Ramos (cell line): ENCODE measurements at regions not wholly inside any gene's neighbourhood (a gene's known extent, or its start where the extent isn't known, plus 50 kb on each side); places are given as distances from the start of the nearest gene placed in this dataset.

Experiments
- in situ Hi-C: fragments of 300-500 bp; cut with MboI; formaldehyde crosslinking; loops from one replicate; pipeline ENCODE4 v1.14.3; 2022; ENCODE audit warnings: low sequenced_read_pairs; ENCODE audit not compliant: unreplicated experiment

DNA sequence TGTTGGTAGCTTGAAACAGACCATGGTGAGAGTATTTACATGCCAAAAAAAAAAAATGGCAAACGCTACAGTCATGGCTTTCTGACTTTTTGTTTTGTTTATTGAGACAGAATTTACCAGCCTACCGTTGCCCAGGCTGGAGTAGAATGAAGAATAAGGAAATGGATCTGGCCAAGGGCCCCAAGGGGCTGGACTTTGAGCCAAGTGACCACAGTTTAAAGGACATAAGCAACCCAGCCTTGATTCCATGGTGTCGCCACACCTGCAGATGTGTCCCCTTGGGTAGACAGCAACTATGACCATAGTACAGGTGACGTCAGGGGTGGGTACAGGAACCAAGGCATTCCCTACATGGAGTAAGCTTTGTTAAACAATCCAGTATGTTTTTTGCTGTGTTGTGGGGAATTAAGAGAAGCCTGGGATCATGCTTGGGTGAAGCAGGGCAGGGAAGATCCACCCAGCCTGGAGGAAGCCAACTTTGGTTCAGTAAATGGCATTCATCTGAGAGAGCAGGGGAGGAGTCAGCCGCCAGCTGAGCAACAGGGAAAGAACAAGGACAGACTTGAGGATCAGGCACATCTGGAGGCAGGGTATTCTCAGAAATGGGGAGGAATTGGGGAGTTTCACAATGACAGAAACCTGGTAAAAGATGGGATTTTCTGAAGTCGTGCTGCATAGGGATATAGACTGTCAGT, 110.3 kb upstream of the SH3BP4 start:
- in situ Hi-C loops = no loop called here

DNA sequence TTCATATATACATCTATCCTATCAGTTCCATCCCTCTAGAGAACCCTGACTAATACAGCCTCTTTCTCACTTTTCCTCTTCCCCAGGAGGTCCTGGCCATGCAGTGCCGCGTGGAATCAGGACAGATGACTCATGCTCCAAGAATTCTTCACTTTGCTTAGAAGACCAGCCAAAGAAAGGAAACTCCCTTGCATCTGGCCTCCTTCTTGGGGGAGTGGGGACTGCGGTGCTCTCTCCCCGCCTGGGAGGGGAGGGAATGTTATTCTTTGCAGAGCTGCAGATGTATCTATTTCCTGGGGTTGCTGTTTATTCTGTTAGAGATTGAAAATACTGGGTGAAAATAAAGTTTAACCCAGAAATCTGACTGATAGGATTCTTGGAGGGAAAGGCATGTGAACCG, 111.5 kb upstream of the SH3BP4 start:
- in situ Hi-C loops = no loop called here

DNA sequence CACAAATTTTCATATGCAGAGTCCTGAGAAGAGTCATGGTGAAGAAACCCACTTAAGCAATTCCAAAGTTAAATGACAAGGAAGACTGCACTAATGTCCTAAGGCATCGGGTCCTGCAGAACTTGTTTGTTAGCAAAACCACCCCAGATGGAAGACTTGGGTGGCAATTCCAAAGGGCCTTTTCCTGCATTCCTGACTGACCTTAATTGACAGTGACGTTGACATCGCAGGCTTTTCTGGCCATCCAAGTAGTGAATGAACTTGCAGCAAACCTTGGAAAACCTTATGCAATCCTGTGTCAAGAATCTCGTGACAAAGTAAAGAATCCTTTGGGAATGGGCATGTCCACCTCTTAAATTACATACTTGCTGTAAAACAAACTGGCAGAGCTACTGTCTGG, 112.5 kb upstream of the SH3BP4 start:
- in situ Hi-C loops = no loop called here

DNA sequence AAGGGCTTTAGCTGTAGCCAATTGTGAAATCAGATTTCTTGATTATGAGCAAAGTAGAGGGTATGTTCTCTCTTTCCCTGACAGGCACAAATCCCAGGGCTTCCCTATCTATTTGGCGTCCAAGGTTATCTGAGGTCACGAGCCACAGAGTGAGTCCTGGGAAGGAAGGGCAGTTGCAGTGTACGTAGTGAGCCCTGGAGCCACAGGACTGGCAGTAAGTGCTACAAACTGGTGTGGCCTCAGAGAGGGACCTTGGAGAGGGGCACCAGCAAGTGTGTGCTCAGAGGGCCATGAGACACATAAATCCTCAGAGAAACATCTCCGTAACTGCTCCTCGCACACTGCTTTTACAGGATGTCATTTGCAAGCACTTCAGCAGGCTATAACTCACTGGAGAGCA, 115.5 kb upstream of the SH3BP4 start:
- in situ Hi-C loops = no loop called here

DNA sequence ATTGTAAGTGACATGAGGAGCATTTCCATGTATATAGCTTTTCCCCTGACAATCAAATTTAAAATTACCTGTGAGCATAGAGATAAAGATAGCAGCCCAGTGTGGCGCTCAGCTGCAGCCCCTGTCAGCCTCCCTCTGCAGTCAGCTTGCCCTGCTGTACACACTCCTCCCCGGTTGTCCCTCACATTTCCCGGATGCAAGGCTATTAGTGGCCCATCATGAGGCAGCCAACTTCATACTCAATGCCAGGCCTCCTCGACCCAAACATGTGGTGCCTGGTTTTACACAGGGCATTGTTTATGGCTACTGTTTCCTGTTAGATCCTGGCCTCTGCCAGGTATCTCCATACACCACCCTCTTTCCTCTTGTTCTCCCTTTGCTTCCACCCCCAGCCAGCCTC, 116.1 kb upstream of the SH3BP4 start:
- in situ Hi-C loops = no loop called here

DNA sequence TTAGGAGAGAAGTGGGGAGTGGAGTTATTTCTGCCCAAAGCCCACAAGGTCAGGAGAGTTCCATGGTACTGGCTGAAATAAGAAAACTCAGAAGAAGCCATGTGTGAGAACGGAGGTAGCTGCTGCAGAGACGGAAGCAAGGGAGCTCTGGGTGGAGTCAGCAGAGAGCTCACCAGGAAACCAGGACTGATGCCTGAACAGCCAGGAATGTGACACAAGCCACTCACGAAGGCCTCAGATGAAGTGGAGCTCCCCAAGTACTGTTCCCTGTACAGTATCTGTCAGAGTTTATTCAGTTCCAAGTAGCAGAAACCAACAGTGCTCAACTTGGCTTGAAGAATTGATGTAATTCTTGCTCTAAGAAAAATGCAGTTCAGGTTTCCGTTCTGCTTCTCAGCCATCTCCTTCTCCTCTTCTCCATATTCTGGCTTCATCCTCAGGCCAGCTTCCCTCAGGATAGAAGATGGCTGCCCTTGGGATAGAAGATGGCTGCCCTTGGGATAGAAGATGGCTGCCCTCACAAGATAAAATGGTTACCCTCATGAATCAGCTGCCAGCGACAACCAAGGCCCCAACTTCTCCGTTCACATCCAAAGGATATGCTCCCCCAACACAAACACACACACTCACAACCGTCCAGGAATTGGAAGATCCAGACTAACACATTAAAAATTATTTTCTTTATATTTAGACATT, 117.4 kb upstream of the SH3BP4 start:
- in situ Hi-C loops = no loop called here

DNA sequence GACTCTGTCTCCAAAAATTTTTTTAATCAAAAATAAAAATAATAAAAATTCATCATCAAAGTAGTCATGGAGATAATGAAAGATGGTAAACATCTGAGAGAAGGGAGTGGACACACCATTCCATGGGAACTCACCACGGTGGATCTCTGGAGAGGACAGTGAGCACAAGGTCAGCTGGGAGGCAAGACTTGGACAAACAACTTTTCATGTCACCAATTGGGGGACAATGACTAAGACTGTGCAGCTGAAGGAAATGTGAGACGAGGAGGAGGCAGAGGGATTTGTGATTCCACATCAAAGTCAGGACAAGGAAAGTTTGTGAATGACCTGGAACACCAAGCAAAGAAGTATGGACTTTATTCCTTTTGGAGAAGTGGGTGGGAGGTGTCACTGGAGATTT, 121.0 kb upstream of the SH3BP4 start:
- in situ Hi-C loops = no loop called here

DNA sequence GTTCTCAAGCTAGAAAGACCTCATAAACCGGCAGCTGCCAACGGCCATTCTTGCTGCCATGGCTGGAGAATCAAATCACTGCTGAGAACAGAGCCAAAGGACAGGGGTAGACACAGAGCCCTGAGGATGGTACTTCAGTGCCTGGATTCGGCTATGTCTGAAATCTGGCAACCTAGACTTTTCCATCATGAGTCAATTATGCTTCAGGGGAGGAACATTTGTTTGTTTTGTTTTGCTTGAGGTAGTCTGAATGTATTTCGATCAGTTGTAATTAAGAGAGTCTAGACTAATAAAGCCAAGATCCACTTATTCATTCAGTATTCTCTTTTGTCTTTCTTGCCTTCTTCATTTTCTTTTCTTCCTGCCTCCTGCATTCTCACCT, 122.8 kb upstream of the SH3BP4 start:
- in situ Hi-C loops = no loop called here

DNA sequence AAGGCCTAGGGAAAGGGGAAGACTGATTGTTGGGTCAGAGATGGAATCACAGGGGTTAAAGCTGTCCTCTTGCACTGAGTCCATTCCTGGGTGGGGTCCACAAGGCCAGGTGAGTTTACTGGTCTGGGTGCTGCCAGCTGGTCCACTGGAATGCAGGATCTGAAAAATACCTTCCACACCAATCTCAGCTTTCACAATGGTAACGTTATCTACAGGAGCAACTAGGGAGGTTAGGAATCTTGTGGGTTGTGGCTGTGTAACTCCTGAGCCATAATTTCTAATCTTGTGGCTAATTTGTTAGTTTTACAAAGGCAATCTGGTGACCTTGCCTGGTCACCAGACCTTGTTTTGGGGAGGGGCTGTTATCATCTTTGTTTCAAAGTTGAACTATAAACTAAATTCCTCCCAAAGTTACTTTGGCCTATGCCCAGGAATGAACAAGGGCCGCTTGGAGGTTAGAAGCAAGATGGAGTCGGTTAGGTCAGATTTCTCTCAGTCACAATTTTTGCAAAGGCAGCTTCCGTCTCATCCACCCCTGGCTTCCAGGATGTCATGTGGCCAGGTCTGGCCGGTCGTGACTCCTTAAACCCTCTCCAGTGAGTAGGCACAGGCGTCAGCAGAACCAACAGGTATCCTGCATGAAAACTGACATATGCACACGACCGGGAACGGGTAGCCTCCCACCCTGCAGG, 123.3 kb upstream of the SH3BP4 start:
- in situ Hi-C loops = no loop called here

DNA sequence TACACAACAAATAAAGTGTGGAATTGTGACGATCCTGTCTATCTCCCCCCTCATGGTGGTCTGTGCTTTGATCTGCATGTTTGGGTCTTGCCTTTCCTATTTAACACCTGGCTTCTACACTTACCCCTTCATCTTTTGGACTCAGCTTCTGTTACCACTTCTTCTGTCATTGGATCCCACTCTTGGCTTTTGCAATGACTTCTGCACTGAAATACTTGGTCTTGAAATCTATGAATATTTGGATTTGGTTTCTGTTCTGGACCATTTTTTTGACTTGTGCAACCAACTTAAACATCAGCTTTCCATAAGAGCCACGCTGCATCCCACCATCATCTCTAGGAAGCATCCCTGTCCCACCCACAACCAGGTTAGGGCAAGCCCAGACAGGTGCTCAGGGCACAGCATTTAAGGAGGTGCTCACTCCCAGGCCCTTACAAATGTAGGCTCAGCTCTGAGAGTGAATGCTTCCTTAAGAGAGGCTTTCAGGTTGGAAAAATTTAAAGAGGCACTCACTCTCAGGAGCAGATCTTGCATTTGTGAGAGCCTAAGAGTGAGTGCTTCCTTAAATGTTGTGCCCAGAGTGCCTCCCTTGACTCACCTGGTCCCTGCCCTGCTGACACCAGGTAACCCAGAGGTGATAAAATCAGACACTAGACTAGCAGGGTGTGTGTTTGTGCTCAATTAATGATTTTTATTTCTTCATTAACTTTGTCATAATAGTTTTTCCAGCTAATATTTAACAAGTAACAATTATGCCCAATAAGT, 124.5 kb upstream of the SH3BP4 start:
- in situ Hi-C loops = no loop called here

DNA sequence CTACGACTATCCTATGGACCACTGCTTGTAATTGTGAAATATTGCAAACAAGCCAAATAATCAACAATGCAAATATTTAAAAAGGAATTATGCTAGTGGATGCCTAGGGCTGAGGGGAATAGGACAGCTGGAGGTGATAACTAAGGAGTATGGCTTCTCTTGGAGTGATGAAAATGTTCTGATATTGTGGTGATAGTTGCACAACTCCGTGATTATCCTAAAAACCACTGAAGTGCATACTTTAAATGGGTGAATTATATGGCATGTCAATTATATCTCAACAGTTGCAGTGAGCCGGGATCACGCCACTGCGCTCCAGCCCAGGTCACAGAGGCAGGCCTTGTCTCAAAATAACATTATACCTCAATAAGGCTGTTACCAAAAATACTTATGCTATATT, 125.1 kb upstream of the SH3BP4 start:
- in situ Hi-C loops = no loop called here

DNA sequence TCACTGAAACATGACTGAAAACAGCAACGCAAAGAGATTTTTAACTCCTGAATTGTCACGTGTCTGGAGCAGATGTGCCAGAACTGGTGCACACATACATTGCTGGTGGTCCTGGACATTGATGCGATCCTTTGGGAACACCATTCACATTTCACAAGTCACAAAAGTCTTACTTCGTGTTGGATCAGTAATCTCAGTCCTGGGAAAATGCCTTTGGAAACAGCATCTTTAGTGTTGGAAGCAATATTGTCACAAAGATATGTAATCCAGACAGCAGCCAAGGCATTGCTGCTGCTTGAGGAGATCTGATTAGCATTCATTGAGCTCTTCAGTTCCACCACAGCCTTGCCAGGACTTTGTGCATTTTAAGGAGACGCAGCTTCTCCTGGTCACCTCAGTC, 126.2 kb upstream of the SH3BP4 start:
- in situ Hi-C loops = no loop called here

DNA sequence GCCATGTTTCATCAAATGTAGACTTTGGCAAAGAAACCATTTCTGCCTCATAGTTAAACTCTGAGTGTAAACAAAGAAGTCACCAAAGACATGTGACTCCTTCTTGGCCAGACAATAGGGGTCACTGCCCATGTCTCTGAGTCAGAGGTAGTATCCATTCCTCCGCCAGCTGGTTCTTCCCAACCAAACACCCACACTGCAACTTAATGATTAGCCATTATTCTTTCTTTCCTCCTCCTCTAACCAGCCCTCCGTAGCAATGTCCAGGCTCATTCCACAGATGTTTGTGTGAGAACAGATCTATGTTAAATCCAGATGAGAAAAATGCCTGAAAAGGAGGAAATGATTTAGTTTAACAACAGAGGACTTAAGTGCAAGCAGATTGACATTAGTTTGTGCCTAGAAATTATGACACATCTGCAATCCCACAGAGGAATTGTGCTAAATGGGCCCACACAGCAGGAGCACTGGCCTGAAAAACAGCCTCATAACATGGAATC, 127.9 kb upstream of the SH3BP4 start:
- in situ Hi-C loops = no loop called here

DNA sequence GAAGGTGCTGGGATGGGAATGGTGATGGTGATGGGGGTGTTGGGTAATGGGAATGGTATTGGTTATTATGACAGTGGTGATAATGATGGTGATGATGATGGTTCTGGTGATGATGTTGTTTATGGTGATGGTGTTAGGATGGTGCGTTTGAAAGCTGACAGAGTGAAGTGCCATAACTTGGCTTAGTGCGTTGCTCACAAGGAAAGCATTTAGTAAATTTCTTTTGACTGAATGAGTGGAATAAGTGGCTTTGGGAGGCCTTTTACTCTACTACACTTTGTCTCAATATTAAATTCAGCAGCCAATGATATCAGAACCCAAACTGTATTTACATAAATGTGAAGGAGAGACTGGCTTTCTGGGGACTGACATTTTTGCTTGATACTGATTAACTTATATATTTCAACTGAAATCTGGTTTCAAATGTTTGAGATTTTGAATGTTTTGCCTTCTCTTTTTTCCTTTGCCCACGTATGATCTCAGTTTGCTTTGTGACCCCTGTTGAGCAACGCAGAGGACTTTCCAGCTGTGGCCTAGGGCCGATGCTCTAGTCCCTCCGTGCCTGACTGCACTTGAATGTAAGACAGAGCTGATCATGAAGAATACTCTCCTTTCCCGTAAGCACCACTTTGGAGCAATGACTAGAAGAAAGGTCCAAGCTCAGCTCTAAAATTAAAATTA, 128.5 kb upstream of the SH3BP4 start:
- in situ Hi-C loops = no loop called here

DNA sequence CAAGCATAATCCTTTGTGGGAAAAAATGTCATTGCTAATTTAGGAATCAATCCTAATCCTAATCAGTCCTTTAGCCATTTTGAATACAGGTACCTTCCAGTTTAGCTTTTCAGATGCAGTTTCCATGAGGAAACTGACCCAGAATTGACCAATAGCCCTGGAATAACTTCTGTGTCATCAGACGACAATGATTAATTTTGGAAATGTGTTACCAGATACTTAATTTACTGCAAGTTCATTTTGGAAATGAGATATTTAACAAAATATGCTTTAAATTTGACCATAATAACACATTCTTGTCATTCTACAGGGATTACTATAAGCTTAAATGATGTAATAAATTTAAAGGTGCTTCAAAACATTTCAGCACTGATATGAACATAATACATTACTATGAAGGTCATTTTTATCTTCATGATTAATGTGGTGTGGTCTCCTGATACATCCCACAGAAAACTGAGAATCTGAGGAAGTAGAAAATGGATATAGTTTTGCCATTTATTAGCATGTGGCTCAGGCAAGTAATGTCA, 129.8 kb upstream of the SH3BP4 start:
- in situ Hi-C loops = no loop called here

DNA sequence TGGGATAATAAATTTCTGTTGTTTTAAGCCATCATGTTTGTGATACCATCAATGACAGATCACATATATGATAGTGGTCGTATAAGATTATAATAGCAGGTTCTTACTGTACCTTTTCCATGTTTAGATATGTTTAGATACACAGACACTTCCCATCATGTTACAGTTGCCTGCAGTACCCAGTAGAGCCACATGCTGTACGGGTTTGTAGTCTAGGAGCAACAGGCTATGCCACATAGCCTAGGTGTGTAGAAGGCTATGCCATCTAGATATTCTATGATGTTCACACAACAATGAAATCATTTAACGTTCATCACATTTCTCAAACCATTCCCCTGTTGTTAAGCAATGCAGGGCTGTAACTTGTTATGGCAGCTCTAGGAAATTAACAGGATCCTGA, 132.9 kb upstream of the SH3BP4 start:
- in situ Hi-C loops = no loop called here

DNA sequence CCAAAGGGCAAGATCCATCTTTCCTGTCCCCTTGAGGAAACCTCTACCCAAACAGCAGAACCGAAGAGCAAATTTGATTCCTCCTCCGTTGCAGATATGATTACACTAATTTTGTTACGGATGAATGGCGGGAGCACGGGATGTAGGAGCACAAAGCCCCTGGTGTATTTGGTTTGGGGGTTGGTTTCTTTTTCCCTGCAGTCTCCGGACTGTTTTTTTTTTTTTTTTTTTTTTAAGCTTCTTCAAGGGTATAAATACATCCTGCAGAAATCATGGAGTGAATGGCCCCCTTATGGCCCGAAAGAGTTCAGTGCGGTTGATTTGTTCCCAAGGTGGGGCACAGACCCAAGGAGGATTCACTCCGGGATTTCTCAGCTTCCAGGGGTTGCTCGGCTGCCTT, 135.3 kb upstream of the SH3BP4 start:
- in situ Hi-C loops = no loop called here

DNA sequence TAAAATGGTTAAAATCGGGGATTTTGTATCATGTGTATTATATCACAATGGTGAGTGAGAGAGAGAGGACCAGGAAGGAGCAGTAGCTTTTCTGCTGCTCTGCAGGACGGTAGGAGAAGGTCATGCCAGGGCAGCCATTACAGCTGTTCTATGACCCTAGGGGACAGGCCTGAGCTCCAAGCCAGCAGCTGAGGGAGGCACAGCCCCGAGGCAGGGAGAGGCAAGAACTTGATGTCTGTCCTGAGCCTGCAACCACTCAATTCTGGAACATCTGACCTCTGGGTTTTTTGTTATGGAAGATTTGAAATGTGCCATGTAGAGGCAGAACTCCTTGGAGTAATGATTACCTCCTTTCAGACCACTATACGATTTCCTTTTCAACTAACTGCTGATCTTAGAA, 135.8 kb upstream of the SH3BP4 start:
- in situ Hi-C loops = no loop called here

DNA sequence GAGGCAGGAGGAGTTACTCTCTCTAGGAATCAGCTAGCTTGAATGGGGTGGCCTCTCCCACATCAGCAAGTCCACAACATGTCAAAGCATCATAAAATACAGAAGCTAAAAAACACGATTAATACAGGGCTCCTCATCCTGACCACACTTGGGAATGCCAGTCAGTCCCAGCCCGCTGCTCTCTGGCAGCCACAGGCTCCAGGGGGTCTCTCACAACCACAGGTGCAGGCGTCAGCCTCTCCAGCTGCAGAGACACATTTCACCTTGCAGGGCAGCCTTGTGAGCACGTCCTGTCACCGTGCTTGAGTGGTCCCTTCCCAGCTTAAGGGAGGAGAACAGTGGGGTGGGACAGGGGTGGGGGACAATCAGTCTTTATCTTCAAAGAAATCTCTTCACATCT, 137.4 kb upstream of the SH3BP4 start:
- in situ Hi-C loops = no loop called here

DNA sequence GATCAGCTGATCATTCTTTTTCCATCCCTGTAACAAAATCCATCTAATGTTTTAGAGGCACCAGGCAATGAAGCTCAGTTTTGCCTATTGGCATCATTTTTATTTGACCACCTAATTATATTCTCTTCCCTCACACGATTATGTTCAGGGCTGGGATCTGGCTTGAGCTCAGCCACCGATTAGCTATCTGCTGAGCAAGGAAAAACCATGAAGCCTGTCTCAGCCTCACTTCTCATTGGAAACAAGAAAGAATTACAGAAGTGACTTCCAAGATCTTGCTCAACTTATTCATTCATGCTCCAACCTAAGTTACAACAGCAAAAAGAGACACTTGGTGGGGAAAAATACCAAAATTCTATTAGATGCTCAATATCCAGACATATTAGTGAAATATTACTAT, 139.0 kb upstream of the SH3BP4 start:
- in situ Hi-C loops = no loop called here
